Smooth muscle cell (in vitro differentiated cells): ENCODE measurements at regions not wholly inside any gene's neighbourhood (a gene's known extent, or its start where the extent isn't known, plus 50 kb on each side); places are given as distances from the start of the nearest gene placed in this dataset.

Experiments
- DNase-seq: peaks from one replicate; lab custom pipeline; 2025; ENCODE audit not compliant: unreplicated experiment; lab: John Stamatoyannopoulos, UW
- H2AFZ ChIP-seq: fragments of 200-600 bp; sonication (generic); 2 replicates; pipeline ENCODE4 v1.6.0; 2016; ENCODE audit warnings: antibody characterized with exemption, low read depth, mild to moderate bottlenecking
- H3F3A ChIP-seq: fragments of 200-600 bp; sonication (generic); 2 replicates; pipeline ENCODE4 v1.6.0; 2017; ENCODE audit warnings: antibody characterized with exemption, low read depth
- H3K27ac ChIP-seq: fragments of 200-600 bp; sonication (generic); 2 replicates; pipeline ENCODE4 v1.5.1; 2016; ENCODE audit warnings: low read depth, mild to moderate bottlenecking
- H3K27me3 ChIP-seq: fragments of 200-600 bp; sonication (generic); 2 replicates; pipeline ENCODE4 v1.6.1; 2016; ENCODE audit warnings: low read depth, mild to moderate bottlenecking
- H3K36me3 ChIP-seq: fragments of 200-600 bp; sonication (generic); 2 replicates; pipeline ENCODE4 v1.5.1; 2016; ENCODE audit warnings: low read depth
- H3K4me1 ChIP-seq: fragments of 200-600 bp; sonication (generic); 2 replicates; pipeline ENCODE4 v1.5.1; 2016; ENCODE audit warnings: low read depth
- H3K4me2 ChIP-seq: fragments of 200-600 bp; sonication (generic); 2 replicates; pipeline ENCODE4 v1.6.0; 2016; ENCODE audit warnings: mild to moderate bottlenecking
- H3K4me3 ChIP-seq: fragments of 200-600 bp; sonication (generic); 2 replicates; pipeline ENCODE4 v1.5.1; 2016; ENCODE audit warnings: mild to moderate bottlenecking
- H3K79me2 ChIP-seq: fragments of 200-600 bp; sonication (generic); 2 replicates; pipeline ENCODE4 v1.6.0; 2016; ENCODE audit warnings: low read depth, mild to moderate bottlenecking
- H3K9ac ChIP-seq: fragments of 200-600 bp; sonication (generic); 2 replicates; pipeline ENCODE4 v1.6.0; 2016; ENCODE audit warnings: low read depth
- H3K9me3 ChIP-seq: fragments of 200-600 bp; sonication (generic); replicated peaks from 2 replicates; pipeline ENCODE4 v1.5.1; 2016; ENCODE audit warnings: low read depth
- H4K20me1 ChIP-seq: fragments of 200-600 bp; sonication (generic); 2 replicates; pipeline ENCODE4 v1.6.0; 2016; ENCODE audit warnings: low read depth
- CTCF ChIP-seq: fragments of 200-600 bp; sonication (generic); IDR thresholded peaks from 2 replicates; pipeline ENCODE4 v1.5.1; 2017; ENCODE audit warnings: borderline replicate concordance, mild to moderate bottlenecking, antibody characterized with exemption; ENCODE audit not compliant: insufficient read depth, poor library complexity, severe bottlenecking
- WGBS: methylation state at CpG from one replicate; pipeline ENCODE4 v1.1.7; 2016; ENCODE audit warnings: low lambda C conversion rate; 5-methylcytosine and 5-hydroxymethylcytosine counted together

GRCh38 chr5:175195698-175196656 lies 248.0 kb downstream of the DRD1 start:
- WGBS: 50% methylated on average over 11 of the region's 11 CpGs
- H3K36me3 ChIP-seq: no peaks in the 10 kb centered on the region
- DNase-seq: no peak
- TF ChIP-seq CTCF: no peak
- no peak overlapping the region for H3K27ac ChIP-seq
- H3K9ac ChIP-seq: no peak overlapping the region
- H3K4me3 ChIP-seq: peak overlapping the region; percentile 12
- H3K79me2 ChIP-seq: no peaks in the 10 kb centered on the region
- peak overlapping the region; percentile 68 for H3K4me2 ChIP-seq
- peaks cover 10% of the 10 kb centered on the region for H3K4me1 ChIP-seq
- no peaks in the 10 kb centered on the region for H4K20me1 ChIP-seq
- no peaks in the 10 kb centered on the region for H3K27me3 ChIP-seq
- no peaks in the 10 kb centered on the region for H3K9me3 ChIP-seq
- H3F3A ChIP-seq: no peaks in the 10 kb centered on the region
- peak overlapping the region; percentile 58 for H2AFZ ChIP-seq

- Histone ChIP-seq H3K79me2 (no peaks in the 10 kb centered on the region), H3K4me1 (no peaks in the 10 kb centered on the region), H4K20me1 (no peaks in the 10 kb centered on the region), H3F3A (no peaks in the 10 kb centered on the region), H3K36me3 (no peaks in the 10 kb centered on the region), H3K27ac (no peak overlapping the region), H2AFZ (no peak overlapping the region), H3K27me3 (no peaks in the 10 kb centered on the region), H3K9me3 (no peaks in the 10 kb centered on the region), H3K9ac (no peak overlapping the region), H3K4me3 (no peak overlapping the region), H3K4me2 (no peak overlapping the region)
- no peak for TF ChIP-seq CTCF
- 91% methylated on average over 3 of the region's 3 CpGs for WGBS
- DNase-seq: no peak
Observed at GRCh38 chr5:175181331-175181730, 262.7 kb downstream of the DRD1 start.

GRCh38 chr5:175170899-175171298 lies 273.1 kb downstream of the DRD1 start:
- DNase-seq: no peak
- H3F3A ChIP-seq: no peaks in the 10 kb centered on the region
- H3K9me3 ChIP-seq: no peaks in the 10 kb centered on the region
- H3K27me3 ChIP-seq: peaks cover 7% of the 10 kb centered on the region
- H3K36me3 ChIP-seq: no peaks in the 10 kb centered on the region
- no peak overlapping the region for H3K4me2 ChIP-seq
- H3K79me2 ChIP-seq: no peaks in the 10 kb centered on the region
- no peaks in the 10 kb centered on the region for H3K4me1 ChIP-seq
- no peak overlapping the region for H3K27ac ChIP-seq
- no peaks in the 10 kb centered on the region for H4K20me1 ChIP-seq
- H2AFZ ChIP-seq: no peak overlapping the region
- H3K4me3 ChIP-seq: no peak overlapping the region
- no peak overlapping the region for H3K9ac ChIP-seq
- TF ChIP-seq CTCF: no peak
- 79% methylated on average over 1 of the region's 1 CpG for WGBS
